CD4-positive, alpha-beta T cell (primary cell): ENCODE measurements at regions not wholly inside any gene's neighbourhood (a gene's known extent, or its start where the extent isn't known, plus 50 kb on each side); places are given as distances from the start of the nearest gene placed in this dataset.

Experiments used
- ATAC-seq: fragments of 200-7000 bp; cut with Tn5 transposase; one replicate; pipeline ENCODE4 v1.10.0; 2022; ENCODE audit warnings: mild to moderate bottlenecking; ENCODE audit not compliant: poor library complexity
- CTCF ChIA-PET: fragments of 350-600 bp; sonication (Branson Sonifier 250); formaldehyde crosslinking; loops from one replicate; lab custom pipeline; 2021; ENCODE audit warnings: antibody characterized with exemption, inconsistent platforms; lab: Charles Lee
- POLR2A ChIA-PET: fragments of 350-600 bp; sonication (Branson Sonifier 250); formaldehyde crosslinking; loops from one replicate; lab custom pipeline; 2021; ENCODE audit warnings: antibody characterized with exemption, inconsistent platforms; lab: Charles Lee
- DNase-seq, 14 experiments: peaks; one replicate each; pipeline ENCODE4 v3.0.0-alpha.2; 2013 to 2020; ENCODE audit warnings: mixed read lengths in 2 of 14
- H3K27ac ChIP-seq, 2 donors: one replicate each; pipeline versions ENCODE4 v1.5.1 to v1.7.0; 2013; ENCODE audit warnings: low read length in 2 of 2, low read depth in 1 of 2, mild to moderate bottlenecking in 1 of 2
- H3K27me3 ChIP-seq, 2 experiments: 1 replicate in 1 of 2; 2 replicates in 1 of 2; pipeline versions ENCODE4 v1.6.1 to v1.7.0; 2013; ENCODE audit warnings: low read length in 2 of 2, control low read depth in 1 of 2, mild to moderate bottlenecking in 1 of 2, moderate library complexity in 1 of 2; ENCODE audit not compliant: insufficient read depth in 2 of 2, control insufficient read depth in 1 of 2
- H3K36me3 ChIP-seq: one replicate; pipeline ENCODE4 v1.6.1; 2013; ENCODE audit warnings: low read length, control low read depth; ENCODE audit not compliant: insufficient read depth
- H3K4me1 ChIP-seq: one replicate; pipeline ENCODE4 v1.6.1; 2013; ENCODE audit warnings: low read length, control low read depth; ENCODE audit not compliant: insufficient read depth
- H3K4me3 ChIP-seq: one replicate; pipeline ENCODE4 v1.5.1; 2013; ENCODE audit warnings: mild to moderate bottlenecking, low read length, moderate library complexity
- H3K9me3 ChIP-seq, 2 experiments: 1 replicate in 1 of 2; 2 replicates in 1 of 2; pipeline versions ENCODE4 v1.6.1 to v1.7.0; 2013; ENCODE audit warnings: low read length in 2 of 2, mild to moderate bottlenecking in 2 of 2, control low read depth in 1 of 2, moderate library complexity in 1 of 2; ENCODE audit not compliant: control insufficient read depth in 1 of 2, insufficient read depth in 1 of 2
- H3K27ac Mint-ChIP-seq: one replicate; pipeline ENCODE4 v1.8.0; 2020; ENCODE audit warnings: mixed read lengths
- H3K27me3 Mint-ChIP-seq: one replicate; pipeline ENCODE4 v1.8.0; 2021; ENCODE audit warnings: mixed read lengths
- H3K36me3 Mint-ChIP-seq: one replicate; pipeline ENCODE4 v1.8.0; 2021; ENCODE audit warnings: low read depth, mixed read lengths
- H3K4me1 Mint-ChIP-seq: one replicate; pipeline ENCODE4 v1.8.0; 2021; ENCODE audit warnings: low read depth, mixed read lengths
- H3K4me3 Mint-ChIP-seq: one replicate; pipeline ENCODE4 v1.8.0; 2020; ENCODE audit warnings: mild to moderate bottlenecking, mixed read lengths
- H3K9me3 Mint-ChIP-seq: one replicate; pipeline ENCODE4 v1.8.0; 2020; ENCODE audit warnings: mixed read lengths
- CTCF ChIP-seq: fragments of 200-600 bp; IDR thresholded peaks from one replicate; pipeline ENCODE4 v1.8.0; 2022; ENCODE audit warnings: antibody characterized with exemption, mild to moderate bottlenecking
- intact Hi-C, 2 experiments: fragments of 100-400 bp; cut with DNase I in 1 of 2; cut with micrococcal nuclease in 1 of 2; formaldehyde crosslinking; loops; one replicate each; pipeline versions ENCODE4 v1.15.1 to v1.9.0; 2023 to 2025; cut with DNase I, micrococcal nuclease

GRCh38 chr2:62410015-62410453, 96.0 kb downstream of the TMEM17 start:
- POLR2A ChIA-PET = no interaction called here
- CTCF ChIA-PET = no interaction called here
- Mint-ChIP-seq H3K27me3 (no peaks in the 10 kb centered on the region), H3K4me1 (peaks cover 5% of the 10 kb centered on the region), H3K27ac (no peak overlapping the region), H3K9me3 (no peaks in the 10 kb centered on the region), H3K4me3 (no peak overlapping the region), H3K36me3 (no peaks in the 10 kb centered on the region)
- DNase-seq = no peak
- Histone ChIP-seq H3K27ac (no peak overlapping the region), H3K36me3 (no peaks in the 10 kb centered on the region), H3K27me3 (no peaks in the 10 kb centered on the region), H3K4me3 (no peak overlapping the region), H3K9me3 (no peaks in the 10 kb centered on the region), H3K4me1 (peaks cover 5% of the 10 kb centered on the region)
- intact Hi-C loops = no loop called here
- ATAC-seq = no peak
- no peak for TF ChIP-seq CTCF

GRCh38 chr2:62409442-62409841, 96.6 kb downstream of the TMEM17 start:
- H3K9me3 Mint-ChIP-seq = no peaks in the 10 kb centered on the region
- intact Hi-C loops = loop anchor here in 1 of 2 experiments (10.0 kb wide), 1 partner anchor 235 kb away; no protein-coding TSS in a partner anchor
- no peak overlapping the region for H3K4me3 Mint-ChIP-seq
- no peak overlapping the region for H3K27ac Mint-ChIP-seq
- Histone ChIP-seq H3K27ac (no peak overlapping the region), H3K36me3 (no peaks in the 10 kb centered on the region), H3K27me3 (no peaks in the 10 kb centered on the region), H3K4me1 (peaks cover 5% of the 10 kb centered on the region), H3K9me3 (no peaks in the 10 kb centered on the region), H3K4me3 (no peak overlapping the region)
- no peaks in the 10 kb centered on the region for H3K36me3 Mint-ChIP-seq
- POLR2A ChIA-PET = no interaction called here
- no peaks in the 10 kb centered on the region for H3K27me3 Mint-ChIP-seq
- DNase-seq (no peak), ATAC-seq (no peak)
- TF ChIP-seq CTCF = no peak
- CTCF ChIA-PET = no interaction called here
- H3K4me1 Mint-ChIP-seq = peaks cover 5% of the 10 kb centered on the region

- Histone ChIP-seq H3K4me1 (peaks cover 5% of the 10 kb centered on the region), H3K27me3 (no peaks in the 10 kb centered on the region), H3K9me3 (no peaks in the 10 kb centered on the region), H3K36me3 (no peaks in the 10 kb centered on the region), H3K4me3 (no peak overlapping the region), H3K27ac (no peak overlapping the region)
- no peak for ATAC-seq
- no peak for TF ChIP-seq CTCF
- H3K9me3 Mint-ChIP-seq = no peaks in the 10 kb centered on the region
- no peak overlapping the region for H3K27ac Mint-ChIP-seq
- H3K4me1 Mint-ChIP-seq = peaks cover 5% of the 10 kb centered on the region
- ChIA-PET CTCF (no interaction called here), POLR2A (no interaction called here)
- no peak for DNase-seq
- no peak overlapping the region for H3K4me3 Mint-ChIP-seq
- no peaks in the 10 kb centered on the region for H3K27me3 Mint-ChIP-seq
- intact Hi-C loops = loop anchor here in 1 of 2 experiments (10.0 kb wide), 1 partner anchor 233 kb away; no protein-coding TSS in a partner anchor
- H3K36me3 Mint-ChIP-seq = no peaks in the 10 kb centered on the region
These were observed 97.7 kb downstream of the TMEM17 start for GRCh38 chr2:62408241-62408677.
